Stimulated activated CD4-positive, alpha-beta T cell treated with anti-CD3 and anti-CD28 coated beads, Interleukin-12 subunit alpha, Interleukin-12 subunit beta, amount 100 ng/mL, for 48 hours (primary cell): ENCODE measurements at regions not wholly inside any gene's neighbourhood (a gene's known extent, or its start where the extent isn't known, plus 50 kb on each side); places are given as distances from the start of the nearest gene placed in this dataset.

ENCODE experiments used
- DNase-seq, 3 donors: peaks; one replicate each; pipeline ENCODE4 v3.0.0-alpha.2; 2020; ENCODE audit warnings: low read depth in 2 of 3, low spot score in 1 of 3

DNA sequence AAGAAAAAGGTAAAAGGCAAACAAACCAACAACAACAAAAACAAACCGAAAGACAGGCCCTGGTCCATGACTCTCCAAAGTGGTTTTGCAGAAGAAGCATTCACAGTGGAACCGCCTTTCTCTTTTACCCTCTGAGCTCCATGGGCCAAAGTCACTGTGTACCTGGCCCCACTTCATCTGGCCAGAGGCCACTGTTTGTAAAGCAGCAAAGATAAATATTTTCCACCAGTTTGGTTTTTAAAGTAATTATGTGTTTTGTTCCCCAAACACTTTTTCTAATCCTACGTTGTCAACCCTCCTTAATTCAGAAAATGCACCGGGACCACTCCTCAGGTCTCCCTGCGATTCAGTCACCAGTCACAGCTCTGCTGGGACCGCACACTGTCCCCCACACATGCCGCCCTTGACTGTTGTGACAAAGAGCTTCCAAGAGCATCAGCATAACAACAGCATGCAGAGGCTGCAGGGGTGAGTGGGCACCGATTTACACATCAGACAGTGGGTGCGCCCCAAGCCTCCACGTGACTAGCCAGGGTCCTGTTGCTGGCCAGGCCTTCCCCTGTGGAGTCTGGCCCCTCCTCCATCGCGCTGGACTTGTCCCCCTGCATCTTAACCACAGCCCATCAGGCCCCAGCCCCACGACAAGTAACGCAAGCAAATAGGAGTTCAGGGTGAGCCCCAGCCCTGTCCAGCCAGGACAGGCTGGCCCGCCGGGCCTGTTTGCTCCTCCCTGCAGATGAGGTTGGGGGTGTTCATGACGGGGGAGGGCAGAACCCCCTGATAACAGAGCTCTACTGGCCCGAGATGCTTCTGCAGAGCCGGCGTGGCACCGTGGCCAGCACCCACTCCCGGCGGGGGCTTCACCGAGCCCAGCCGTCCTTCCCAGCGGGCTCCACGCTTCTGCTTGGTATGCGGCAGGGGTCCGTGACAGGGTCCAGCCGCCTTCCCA is 65.2 kb upstream of the DIO3 start:
- no peak for DNase-seq

DNA sequence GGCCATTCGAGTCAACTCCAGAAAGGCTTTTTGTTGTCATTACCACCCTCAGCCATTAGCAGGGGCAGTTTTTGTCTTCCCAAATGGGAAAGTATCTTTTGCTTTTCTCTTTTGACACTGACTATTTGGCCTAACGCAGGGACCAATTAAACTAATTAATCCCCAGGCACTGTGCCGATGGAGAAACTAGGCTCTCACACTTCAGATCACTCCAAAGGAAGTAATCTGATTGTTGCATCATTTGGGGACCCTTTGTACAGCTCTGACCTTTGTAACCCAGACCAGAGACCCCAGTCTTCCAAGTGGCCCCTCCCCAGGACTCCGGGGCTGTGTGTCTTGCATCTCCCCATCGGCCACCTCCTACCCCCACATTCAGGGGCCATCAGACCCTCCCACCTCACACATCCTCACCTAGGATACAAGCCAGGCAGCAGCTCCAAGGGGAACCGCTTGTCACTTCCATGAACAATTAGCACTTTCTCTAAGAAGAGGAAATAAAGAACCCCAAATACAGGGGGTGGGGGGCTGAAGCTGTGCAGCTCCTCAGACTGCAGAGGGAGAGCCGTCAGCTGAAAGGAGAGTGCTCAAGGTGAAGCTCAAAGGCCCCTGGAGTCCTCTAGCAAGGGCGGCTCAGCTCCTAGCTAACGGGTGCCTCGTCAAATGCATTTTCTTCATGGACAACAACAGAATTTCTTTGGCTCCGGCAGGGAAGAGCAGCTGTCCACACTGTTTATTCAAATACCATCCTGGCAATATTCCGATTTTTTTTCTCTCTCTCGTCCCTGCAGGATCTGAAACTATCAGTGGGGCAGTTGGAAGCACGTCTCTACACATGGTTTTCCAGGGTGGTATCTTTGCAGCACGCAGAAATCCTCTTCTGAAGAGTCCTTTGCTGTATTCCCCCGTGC is 64.3 kb upstream of the DIO3 start:
- DNase-seq: no peak

DNA sequence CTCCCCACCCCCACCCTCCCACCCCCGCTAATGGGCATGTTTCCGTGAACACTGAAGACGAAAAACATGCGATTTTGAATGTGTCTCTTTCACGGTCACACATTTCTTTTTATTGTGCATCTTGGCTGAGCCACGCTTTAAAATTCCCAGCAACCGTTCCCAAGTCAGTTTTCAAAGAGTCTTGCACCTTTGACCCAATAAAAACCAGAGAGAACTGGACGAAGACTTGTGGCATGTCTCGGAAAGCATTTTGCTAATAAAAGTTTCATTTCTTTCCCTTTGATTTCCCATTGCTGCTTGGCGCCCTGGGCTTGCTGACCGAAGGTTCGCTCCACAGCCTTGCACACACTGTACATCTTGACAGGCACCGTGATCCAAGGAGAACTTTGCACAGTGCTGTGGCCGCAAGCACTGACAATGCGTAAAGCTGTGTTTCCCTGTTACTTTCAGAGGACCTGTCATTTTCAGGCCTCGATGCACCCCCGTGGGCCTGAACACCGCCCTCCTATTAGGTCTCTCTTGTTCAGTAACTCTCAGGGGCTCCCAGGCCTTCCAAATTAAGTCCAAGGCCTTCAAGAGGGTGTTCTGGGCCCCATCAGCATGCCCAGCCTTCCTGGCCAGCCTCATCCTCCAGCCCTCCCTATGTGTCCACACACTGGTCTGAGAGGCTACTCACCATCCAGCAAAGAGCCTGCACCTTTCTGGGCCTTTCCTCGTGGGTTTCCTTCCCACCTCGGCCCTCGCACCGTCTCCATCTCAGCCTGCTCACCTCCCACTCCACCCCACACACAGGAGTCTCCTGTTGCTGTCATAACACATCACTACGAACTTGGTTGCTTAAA is 63.4 kb upstream of the DIO3 start:
- DNase-seq: no peak

DNA sequence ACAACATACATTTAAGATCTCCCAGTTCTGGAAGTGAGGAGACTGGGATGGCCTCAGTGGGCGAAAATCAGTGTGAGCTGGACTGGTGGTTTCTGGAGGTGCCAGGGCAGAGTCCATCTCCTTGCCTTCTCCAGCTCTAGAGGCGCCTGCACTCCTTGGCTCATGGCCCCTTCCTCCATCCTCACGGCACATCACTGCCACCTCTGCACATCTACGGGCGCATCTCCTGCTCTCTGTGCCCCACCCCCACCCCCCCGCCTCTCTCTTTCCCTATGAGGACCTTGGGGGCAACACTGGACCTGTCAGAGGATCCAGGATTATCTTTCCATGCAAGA is 62.8 kb upstream of the DIO3 start:
- DNase-seq: no peak

DNA sequence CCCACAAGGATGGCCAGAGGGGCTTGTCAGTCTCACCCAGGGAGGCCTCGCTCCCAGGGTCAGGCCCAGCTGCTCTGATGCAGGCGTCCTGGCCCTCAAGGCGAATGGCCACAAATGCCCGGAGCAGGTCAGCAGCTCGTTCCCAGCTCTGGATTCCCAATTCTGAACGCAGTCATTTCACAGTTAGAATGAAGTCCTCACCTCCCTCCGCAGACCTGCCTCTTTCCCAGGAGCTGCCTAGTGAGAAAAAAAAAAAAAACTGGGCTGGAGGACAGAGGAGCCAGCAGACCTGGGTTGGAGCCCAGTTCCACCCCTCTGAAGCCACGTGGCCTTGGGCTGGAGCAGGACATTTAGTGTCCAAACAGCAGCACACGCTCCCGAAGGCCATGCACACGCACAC is 62.2 kb upstream of the DIO3 start:
- DNase-seq: no peak

DNA sequence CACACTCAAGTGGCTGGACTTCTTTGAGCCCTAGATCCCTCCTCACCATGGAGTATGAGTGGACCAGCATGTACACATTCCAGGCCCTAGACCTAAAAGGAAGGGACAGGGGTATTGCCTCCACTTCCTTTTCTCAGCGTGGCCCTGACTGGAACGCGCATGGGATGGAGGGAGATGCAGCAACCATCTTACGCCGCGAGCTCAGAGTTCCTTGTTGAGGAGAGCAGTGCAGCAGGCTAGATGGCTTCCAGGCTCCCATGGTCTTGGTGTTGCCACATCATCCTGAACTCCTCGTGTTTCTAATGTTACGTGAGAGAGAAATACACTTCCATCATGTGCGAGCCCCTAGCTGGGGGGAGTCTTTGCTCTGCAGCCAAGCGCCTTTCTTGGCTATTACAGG is 61.8 kb upstream of the DIO3 start:
- DNase-seq: no peak

DNA sequence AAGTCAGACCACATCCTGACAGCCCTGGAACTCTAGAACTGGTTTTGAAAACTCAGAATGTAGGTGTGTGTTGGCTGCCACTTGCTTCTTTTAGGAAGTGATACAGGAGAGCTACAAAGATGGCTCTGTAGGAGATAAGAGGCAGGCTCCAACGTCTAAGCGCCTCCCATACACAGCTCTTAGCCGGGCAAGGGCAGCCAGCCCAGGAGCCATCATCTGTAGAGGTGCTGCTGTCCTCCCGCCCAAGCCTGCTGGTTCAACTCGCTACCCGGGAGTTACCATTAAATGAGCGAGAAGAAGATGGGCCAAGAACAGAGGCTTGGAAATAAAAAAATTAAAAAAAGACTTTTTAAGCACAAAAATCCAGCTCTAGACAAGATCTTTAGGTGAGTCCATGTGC is 61.2 kb upstream of the DIO3 start:
- no peak for DNase-seq

DNA sequence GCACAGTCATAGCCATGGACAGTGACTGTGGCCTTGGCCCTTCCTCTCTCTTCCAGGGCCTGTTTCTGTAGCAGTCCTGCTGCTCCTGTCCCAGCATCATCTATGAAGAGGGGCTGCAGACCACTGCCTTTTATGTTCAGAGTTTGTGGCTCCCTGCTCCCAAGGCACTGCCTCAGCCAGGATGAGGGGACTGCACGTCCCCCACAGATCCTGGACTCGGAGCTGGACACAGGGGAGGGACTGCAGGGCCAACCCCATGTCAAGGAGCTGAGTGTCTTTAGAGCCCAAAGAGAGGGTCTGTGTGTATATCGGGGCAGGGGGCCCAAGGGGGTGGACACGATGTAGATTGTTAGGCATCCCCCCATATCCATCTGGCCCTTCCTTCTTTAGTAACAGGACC is 60.6 kb upstream of the DIO3 start:
- no peak for DNase-seq

DNA sequence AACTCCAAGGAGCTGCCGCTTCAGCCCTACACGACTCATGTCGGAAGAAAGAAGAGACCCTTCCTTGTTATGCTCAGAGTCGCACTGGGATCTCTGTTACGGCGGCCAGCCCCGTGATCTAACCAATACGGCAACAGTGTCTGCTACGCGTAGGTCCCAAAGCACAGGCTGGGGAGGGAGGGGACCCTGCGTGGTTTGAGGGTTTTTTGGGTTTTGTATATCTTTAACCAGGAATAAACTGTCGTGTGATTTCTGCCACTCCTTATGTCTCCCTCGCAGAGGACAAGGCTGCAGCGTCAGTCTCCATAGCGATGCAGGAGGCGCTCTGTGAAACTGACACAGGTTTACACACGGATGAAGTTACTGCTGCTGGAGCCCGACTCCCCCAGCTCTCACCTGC is 60.0 kb upstream of the DIO3 start:
- DNase-seq: no peak

DNA sequence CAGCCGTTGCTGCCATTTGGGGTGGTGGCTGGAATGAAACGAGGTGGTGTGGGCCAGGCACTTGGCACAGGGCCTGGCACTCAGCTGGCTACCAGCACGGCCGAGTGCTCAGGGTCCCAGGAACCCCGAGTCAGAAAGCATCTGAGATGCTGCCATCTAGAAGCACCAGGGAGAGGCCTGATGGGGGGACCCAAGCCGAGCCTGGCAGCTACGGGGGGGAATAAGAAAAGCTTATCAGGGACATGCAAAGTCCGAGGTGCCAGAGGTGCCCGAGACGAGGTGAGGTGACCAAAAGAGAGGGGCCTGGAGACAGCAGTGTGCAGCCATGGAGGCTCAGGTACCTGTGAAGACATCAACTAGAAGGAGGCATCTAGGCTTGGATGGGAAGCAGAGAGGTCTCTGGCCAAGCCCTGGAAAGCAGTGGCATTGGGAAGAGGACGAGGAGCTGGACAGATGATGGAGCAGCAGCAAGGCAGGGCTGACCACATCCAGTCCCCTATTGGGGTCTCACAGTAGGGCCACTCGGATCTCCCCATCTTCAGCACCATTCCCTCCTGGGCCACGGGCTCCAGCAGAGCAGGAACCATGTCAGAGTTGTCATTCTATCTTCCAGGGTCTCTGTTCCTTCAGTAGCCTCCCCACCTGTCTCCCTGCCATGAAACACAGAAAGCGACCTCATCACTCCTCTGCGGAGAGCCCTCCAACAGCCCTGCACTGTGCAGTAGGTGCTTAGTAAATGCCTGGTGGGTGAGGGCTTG is 59.3 kb upstream of the DIO3 start:
- DNase-seq: no peak

DNA sequence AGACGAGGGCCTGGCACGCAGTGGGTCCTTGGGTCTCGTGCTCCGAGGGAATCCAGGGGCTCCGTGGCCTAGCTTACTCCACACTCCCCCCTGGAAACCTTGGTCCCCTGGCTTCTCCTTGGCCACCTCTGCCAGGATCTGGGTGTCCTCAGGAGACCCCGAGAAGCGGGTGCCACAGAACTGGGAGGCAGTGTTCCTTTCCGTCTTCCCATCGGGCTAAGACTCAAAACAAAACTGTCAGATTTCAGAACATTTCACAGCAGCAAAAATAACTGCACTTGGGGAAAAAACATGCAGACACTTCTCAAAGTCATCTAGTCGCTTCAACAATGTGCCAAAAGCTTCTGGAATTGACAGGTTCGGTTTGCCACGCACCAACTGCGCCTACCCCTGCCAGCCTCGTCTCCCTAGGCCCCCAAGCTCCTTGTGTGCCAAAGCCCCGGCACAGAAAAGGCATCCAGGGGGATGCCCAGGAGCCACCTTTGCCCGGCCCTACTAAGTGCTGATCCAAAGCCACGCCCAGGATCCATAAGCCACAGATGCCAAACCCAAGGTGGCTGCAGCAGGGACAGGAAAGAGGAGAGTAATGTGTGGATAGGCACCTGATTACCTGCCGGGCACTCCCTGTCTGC is 58.4 kb upstream of the DIO3 start:
- no peak for DNase-seq

DNA sequence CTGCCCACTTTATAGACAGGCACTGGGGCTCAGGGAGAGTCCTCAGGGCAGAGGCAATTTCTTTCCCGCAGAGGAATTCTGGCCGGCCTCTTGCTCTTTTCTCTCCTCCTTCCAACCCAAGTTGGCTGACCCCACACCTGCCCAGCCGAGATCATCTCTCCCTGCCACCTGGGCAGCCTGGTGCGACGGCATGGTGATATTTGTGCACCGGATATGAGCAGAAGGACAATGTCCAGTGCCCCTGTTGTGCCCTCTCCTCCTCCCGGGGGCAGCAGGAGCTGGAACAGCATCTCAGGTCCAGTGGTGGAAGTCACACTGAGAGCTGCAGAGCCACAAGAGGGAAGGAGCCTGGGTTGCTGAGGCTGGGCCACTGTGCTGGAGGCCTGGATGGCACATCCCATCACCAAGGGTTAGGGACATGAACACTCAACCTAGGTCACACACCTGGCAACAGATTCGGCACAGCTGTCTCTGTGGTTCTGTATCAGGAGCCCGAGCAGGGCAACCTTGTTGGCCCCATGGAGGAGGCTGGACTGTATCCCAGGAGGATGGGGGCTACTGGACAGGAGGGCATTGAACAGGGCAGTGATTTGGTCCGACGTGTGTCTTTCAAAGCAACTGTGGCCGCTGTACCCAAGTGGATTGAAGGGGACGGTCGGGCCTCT is 57.7 kb upstream of the DIO3 start:
- no peak for DNase-seq

DNA sequence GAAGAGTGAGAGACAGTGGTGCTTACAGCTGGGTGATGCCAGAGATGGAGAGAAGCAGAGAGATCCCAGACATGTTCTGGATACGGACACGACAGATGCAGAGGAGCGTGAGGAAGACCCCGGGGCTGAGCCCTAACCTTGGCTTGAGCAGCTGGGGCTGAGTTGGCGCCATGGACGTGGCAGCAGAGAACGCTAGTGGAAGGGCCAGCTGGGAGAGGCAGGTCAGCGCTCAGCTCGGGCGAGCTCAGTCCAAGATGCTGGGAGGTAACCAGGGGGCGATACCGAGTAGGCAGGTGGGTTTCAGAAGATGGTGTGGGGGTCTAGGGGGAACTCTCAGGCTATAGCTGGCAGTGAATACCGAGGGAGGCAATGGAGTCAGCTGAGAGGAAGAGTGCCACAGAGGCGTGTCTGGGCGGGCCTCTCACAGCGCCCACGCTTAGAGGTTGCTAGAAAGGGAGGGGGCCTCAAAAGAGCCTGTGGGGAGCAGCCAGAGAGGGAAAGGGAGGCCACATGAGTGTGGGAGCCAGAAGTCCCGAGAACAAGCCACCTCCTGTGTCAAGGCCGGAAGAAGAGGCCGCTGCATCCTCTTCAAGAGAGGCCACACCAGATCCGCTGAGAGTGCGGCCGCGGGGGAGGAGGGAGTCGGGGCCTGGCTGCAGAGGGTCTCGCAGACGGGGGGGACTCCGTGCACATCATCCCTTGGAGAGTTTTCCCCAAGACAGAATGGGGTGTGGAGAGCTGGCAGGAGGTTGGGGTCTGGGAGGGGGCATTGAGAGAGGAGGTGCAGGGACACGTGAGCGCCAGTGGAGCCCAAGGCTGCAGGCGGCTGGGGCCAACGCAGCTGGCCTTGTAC is 57.0 kb upstream of the DIO3 start:
- no peak for DNase-seq

DNA sequence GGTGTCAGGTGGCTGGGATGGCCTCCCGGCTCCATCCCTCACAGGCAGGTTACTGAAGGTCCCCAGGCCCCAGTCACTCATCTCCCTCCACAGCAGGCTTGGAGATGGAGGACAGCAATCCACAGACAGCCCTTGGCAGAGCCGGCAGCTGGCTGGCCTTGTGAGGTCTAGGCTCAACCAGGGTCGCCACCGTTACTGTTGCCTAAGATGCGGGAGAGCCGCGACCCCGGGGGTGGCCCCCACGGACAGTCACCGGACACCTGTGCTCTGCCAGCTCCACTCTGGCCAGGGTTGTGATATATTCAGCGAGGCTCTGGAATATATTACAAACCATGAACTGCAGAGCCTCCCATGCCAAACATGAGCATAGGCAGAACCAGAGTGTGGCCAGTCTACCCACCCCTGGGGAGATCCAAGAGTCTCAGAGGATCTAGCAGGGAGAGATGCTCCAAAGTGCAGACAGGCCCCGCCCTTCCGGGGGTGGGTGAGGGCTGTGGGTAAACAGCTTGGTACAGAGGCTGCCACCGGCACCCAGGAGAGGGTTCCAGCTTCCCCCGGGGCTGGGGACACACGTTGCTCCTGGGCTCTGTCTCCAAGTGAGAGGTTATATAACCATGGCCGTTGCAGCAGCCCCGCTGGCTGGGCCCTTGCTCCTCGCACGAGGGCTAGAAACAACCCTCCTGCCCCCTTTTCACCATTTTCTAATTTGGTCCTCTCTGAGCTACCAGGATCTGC is 55.9 kb upstream of the DIO3 start:
- no peak for DNase-seq

DNA sequence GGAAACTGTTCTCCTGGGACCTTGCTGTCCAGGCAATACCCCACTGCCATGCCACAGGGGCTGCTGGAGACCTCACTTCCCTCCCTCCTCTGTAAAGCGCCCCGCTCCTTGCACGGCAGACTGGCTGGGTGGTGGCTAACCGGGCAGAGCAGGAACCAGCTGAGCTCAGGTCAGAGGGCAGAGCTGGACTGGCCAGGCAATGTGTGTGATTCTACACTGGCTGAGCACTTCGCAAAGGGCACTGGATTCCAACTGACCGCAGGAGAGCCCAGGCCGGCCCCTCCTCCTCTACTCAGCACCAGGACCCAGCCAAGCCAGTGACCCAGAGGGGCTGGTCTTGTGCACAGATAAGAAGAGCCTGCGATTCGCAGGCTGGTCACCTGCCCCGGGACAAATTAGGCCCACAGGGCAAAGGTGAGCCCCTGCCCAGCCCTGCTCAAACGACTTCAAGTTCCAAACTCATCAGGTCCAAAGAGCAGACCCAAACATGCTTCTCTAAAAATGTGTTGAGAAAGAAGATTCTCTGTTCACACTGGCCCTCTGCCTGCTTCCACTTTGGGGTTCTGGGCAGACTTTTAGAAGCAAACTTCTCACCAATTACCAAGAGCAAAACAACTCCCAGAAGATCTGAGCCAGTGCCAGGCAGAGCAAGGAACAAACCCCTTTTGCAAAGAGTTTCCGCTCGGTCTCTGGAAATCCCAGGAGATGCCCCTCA is 54.9 kb upstream of the DIO3 start:
- DNase-seq: no peak

DNA sequence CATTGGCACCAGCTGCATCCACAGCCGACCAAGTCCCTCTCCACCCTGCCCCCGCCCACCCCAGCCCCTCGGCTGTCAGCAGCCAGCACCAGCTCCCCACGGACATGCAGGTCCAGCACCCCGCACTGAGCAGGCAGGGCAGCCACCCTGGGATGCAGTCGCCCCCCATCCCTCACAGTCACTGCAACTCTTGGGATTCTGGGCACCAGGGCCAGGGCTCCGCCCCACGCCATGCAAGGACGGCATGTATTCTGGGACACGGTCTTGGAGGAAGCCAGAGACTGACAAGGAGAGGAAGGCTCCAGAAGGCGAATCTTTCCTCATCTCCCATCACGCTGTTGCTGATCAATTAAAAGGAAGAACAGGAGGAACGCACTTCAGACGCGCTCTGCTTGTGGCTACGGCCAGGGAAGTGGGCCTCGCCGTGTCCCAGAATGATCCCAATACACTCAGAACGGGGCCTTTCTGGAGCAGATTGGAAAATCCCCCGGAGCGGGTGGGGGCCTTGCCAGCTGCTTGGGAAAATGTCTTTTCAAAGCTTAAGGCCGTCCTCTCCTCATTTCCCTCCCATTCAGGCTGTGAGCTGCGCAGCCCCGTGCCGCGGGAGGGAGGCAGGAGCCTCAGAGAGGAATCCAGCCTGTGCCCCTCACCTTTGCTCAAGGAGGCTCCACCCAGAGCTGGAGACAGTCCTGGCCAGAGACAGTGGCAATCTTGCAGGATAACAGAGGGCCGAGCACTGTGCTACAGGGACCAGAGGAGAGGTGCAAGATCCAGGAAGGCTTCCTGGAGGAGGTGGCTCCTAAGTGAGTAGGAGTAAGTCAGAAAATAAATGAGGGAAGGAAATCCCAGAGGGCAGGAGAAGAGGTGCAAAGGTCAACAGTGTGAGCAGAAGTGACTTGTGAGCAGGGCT is 54.1 kb upstream of the DIO3 start:
- DNase-seq: no peak

DNA sequence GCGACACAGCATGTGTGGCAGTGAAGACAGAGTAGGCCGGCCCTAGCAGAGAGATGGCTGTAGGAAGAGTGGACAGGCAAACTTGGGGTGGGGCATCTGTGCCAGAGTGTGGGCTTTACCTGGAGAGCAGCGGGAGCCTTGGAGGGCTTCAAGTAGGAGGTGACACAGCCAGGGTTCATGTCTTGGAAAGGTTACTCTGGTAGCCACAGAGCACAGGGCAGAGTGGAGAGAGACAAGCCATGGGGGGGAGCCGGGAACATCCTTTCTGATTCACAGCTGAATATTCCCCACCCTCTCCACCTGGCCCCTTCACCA is 53.5 kb upstream of the DIO3 start:
- DNase-seq: no peak
